Heart left ventricle (tissue), 13 donors: ENCODE measurements at regions not wholly inside any gene's neighbourhood (a gene's known extent, or its start where the extent isn't known, plus 50 kb on each side); places are given as distances from the start of the nearest gene placed in this dataset.

Experiments used
- CTCF ChIP-seq, 12 donors: fragments of 200-600 bp; sonication (generic) in 4 of 12; IDR thresholded peaks; one replicate each; pipeline versions ENCODE4 v1.5.0 to v1.8.0; 2018 to 2022; ENCODE audit warnings: antibody characterized with exemption in 12 of 12, mild to moderate bottlenecking in 5 of 12
- POLR2A ChIP-seq, 2 donors: fragments of 450-650 bp; IDR thresholded peaks; one replicate each; pipeline ENCODE4 v1.6.1; 2017; ENCODE audit warnings: antibody characterized with exemption in 2 of 2, mild to moderate bottlenecking in 2 of 2, moderate library complexity in 2 of 2
- donor health status: ischemic (EF 13 %, LVEDD 7.1; RV severe dilation, severe dysfunction).
- donor health status: DM: no; HTN: yes; CAD: no.
- donor health status: DM: no; HTN: no; CAD: no.
- donor health status: ischemic (EF 25% LVEDD 6.9; RV normal size, moderate dysfunction).
- donor health status: ischemic (EF 25% LVEDD 5.7; RV mildly dilated, moderate dysfunction).
- donor health status: ischemic (EF 35%, LVEDD 5.7; RV mildly dilated, moderate dysfunction).
- donor health status: nonischemic (EF 11% LVEDD 7.7; RV severe dilation, severe dysfunction).
- donor health status: DM: yes; HTN: yes; CAD: no.
- donor health status: PGD.
- donor health status: ischemic (EF 29% LVEDD 5.4; RV normal size, mild dysfunction).
- donor health status: nonischemic (EF 23%, LVEDD 6.1; RV moderate dilation, normal function).

- TF ChIP-seq CTCF (IDR thresholded peaks at IDR 0.05) (no peak), POLR2A (IDR thresholded peaks at IDR 0.05) (no peak)
Observed at GRCh38 chr15:31831596-31831995, 198.7 kb upstream of the CHRNA7 start.
